Right lobe of liver (tissue), 4 donors: ENCODE measurements at regions not wholly inside any gene's neighbourhood (a gene's known extent, or its start where the extent isn't known, plus 50 kb on each side); places are given as distances from the start of the nearest gene placed in this dataset.

Source experiments
- CTCF ChIP-seq, 4 donors: fragments of 200-600 bp in 3 of 4; fragments of 450-650 bp in 1 of 4; IDR thresholded peaks; one replicate each; pipeline versions ENCODE4 v1.5.1 to v1.8.0; 2016 to 2022; ENCODE audit warnings: antibody characterized with exemption in 4 of 4, mild to moderate bottlenecking in 2 of 4
- POLR2A ChIP-seq: fragments of 450-650 bp; IDR thresholded peaks from one replicate; pipeline ENCODE4 v1.6.1; 2017; ENCODE audit warnings: antibody characterized with exemption, mild to moderate bottlenecking
- donor health status: DM: no; HTN: no; CAD: no.
- donor health status: DM: no; HTN: no; CAD: no.
- donor health status: DM: no; HTN: yes; CAD: no.

GRCh38 chr10:30207485-30208052, 141.5 kb downstream of the MTPAP start:
- TF ChIP-seq CTCF (IDR thresholded peaks at IDR 0.05) (no peak), POLR2A (no peak)
